ENCODE measurements at regions not wholly inside any gene's neighbourhood (a gene's known extent, or its start where the extent isn't known, plus 50 kb on each side); places are given as distances from the start of the nearest gene placed in this dataset.

DNA sequence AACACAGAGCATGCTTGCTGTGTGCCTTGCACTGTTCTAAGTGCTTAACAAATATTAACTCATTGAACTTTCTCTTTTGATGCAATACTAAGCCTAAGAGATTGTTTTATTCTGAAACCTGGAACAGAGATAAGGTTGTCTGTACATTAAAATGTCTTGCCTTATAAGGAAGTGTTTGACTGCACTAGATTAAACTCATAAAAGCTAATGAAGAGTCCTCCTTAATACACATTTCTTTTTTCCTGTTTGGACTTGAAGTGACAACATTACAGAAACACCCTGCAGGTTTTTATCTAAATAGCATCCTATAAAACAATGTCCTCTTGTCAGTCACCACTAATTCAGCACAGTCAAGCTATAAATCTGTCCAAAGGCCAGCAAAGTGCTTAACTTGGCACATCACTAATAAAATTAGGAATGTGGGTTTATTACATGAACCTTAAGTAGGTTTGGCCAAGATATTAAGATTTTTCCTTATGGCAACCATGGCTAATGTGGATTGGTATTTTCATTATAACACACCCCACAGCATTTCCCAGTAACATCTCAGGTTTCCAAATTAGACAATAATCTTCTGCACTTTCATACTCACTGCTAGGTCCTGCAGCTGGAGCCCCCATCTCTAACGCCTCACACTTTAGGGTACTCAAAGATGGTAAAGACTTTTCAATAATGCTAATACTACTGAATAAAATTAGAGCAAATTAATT, 389.7 kb downstream of the LMO4 start:
- DNase-seq (ENCODE audit: low spot score): no peak
- Histone ChIP-seq H3K4me3 (ENCODE audit: low read depth in 1 of 3, low read length in 3 of 3) (no peak overlapping the region), H3K36me3 (ENCODE audit: control insufficient read depth in 4 of 4, insufficient read depth in 3 of 4, low read depth in 1 of 4, low read length in 3 of 4) (no peaks in the 10 kb centered on the region), H3K9ac (ENCODE audit: low read depth in 1 of 2, low read length in 2 of 2) (no peak overlapping the region), H3K27me3 (ENCODE audit: control insufficient read depth in 4 of 4, insufficient read depth in 4 of 4, low read length in 3 of 4) (no peaks in the 10 kb centered on the region), H3K27ac (ENCODE audit: low read depth in 1 of 2, low read length in 2 of 2) (no peak overlapping the region), H3K4me1 (ENCODE audit: control insufficient read depth in 4 of 4, insufficient read depth in 4 of 4, low read length in 3 of 4) (no peaks in the 10 kb centered on the region), H3K9me3 (ENCODE audit: control insufficient read depth in 4 of 4, low read length in 3 of 4) (no peaks in the 10 kb centered on the region)
- WGBS: 76% methylated on average over 1 of the region's 1 CpG
- TF ChIP-seq NR2F2 (IDR thresholded peaks at IDR 0.05): no peak
- TF ChIP-seq, protein P1, sequence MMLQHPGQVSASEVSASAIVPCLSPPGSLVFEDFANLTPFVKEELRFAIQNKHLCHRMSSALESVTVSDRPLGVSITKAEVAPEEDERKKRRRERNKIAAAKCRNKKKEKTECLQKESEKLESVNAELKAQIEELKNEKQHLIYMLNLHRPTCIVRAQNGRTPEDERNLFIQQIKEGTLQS (IDR thresholded peaks at IDR 0.05): no peak
- no peak for TF ChIP-seq GABPA (IDR thresholded peaks at IDR 0.05 in 1 of 2, conservative IDR thresholded peaks at IDR 0.05 in 1 of 2)
- no peak for TF ChIP-seq JUND (IDR thresholded peaks at IDR 0.05)
- no peak for TF ChIP-seq RAD21 (IDR thresholded peaks at IDR 0.05)
- TF ChIP-seq FOXA1 (IDR thresholded peaks at IDR 0.05): no peak
- TF ChIP-seq, protein P2, sequence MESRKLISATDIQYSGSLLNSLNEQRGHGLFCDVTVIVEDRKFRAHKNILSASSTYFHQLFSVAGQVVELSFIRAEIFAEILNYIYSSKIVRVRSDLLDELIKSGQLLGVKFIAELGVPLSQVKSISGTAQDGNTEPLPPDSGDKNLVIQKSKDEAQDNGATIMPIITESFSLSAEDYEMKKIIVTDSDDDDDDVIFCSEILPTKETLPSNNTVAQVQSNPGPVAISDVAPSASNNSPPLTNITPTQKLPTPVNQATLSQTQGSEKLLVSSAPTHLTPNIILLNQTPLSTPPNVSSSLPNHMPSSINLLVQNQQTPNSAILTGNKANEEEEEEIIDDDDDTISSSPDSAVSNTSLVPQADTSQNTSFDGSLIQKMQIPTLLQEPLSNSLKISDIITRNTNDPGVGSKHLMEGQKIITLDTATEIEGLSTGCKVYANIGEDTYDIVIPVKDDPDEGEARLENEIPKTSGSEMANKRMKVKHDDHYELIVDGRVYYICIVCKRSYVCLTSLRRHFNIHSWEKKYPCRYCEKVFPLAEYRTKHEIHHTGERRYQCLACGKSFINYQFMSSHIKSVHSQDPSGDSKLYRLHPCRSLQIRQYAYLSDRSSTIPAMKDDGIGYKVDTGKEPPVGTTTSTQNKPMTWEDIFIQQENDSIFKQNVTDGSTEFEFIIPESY (IDR thresholded peaks at IDR 0.05): no peak
- TF ChIP-seq FOXA2 (IDR thresholded peaks at IDR 0.05): no peak
- TF ChIP-seq TAF1 (conservative IDR thresholded peaks at IDR 0.05): no peak
- TF ChIP-seq YY1 (IDR thresholded peaks at IDR 0.05): no peak
- no peak for TF ChIP-seq HNF4A (conservative IDR thresholded peaks at IDR 0.05)

DNA sequence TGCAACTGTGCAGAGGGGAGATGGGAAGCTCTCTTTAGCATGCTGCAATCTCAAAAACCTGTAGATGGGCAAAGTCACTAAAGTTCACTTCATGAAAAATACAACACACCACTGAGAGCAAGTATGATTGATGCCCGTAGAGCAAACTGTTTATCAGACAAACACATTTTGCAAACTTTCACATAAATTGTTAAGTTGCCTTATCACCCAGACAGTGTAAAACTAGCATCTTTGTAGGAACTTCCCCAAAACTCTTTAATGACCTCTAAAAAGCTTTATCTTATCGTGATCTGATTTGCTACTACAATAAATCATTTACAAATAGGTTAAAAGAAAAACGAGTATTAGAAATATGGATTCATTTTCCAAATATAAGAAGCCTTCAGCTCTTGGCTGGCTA, 391.0 kb downstream of the LMO4 start:
- WGBS: 57% methylated on average over 3 of the region's 3 CpGs
- Histone ChIP-seq H3K4me3 (ENCODE audit: low read depth in 1 of 3, low read length in 3 of 3) (no peak overlapping the region), H3K27me3 (ENCODE audit: control insufficient read depth in 4 of 4, insufficient read depth in 4 of 4, low read length in 3 of 4) (no peaks in the 10 kb centered on the region)

More for the DNA sequence above, 391.0 kb downstream of the LMO4 start:
- no peak overlapping the region for H3K27ac ChIP-seq (ENCODE audit: low read depth in 1 of 2, low read length in 2 of 2)
- H3K9me3 ChIP-seq (ENCODE audit: control insufficient read depth in 4 of 4, low read length in 3 of 4): no peaks in the 10 kb centered on the region
- H3K9ac ChIP-seq (ENCODE audit: low read depth in 1 of 2, low read length in 2 of 2): no peak overlapping the region
- TF ChIP-seq, protein P1 (IDR thresholded peaks at IDR 0.05): no peak
- TF ChIP-seq, protein P3, sequence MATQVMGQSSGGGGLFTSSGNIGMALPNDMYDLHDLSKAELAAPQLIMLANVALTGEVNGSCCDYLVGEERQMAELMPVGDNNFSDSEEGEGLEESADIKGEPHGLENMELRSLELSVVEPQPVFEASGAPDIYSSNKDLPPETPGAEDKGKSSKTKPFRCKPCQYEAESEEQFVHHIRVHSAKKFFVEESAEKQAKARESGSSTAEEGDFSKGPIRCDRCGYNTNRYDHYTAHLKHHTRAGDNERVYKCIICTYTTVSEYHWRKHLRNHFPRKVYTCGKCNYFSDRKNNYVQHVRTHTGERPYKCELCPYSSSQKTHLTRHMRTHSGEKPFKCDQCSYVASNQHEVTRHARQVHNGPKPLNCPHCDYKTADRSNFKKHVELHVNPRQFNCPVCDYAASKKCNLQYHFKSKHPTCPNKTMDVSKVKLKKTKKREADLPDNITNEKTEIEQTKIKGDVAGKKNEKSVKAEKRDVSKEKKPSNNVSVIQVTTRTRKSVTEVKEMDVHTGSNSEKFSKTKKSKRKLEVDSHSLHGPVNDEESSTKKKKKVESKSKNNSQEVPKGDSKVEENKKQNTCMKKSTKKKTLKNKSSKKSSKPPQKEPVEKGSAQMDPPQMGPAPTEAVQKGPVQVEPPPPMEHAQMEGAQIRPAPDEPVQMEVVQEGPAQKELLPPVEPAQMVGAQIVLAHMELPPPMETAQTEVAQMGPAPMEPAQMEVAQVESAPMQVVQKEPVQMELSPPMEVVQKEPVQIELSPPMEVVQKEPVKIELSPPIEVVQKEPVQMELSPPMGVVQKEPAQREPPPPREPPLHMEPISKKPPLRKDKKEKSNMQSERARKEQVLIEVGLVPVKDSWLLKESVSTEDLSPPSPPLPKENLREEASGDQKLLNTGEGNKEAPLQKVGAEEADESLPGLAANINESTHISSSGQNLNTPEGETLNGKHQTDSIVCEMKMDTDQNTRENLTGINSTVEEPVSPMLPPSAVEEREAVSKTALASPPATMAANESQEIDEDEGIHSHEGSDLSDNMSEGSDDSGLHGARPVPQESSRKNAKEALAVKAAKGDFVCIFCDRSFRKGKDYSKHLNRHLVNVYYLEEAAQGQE (IDR thresholded peaks at IDR 0.05): no peak
- no peak for TF ChIP-seq FOXA1 (IDR thresholded peaks at IDR 0.05)
- TF ChIP-seq, protein P4, sequence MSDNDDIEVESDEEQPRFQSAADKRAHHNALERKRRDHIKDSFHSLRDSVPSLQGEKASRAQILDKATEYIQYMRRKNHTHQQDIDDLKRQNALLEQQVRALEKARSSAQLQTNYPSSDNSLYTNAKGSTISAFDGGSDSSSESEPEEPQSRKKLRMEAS (IDR thresholded peaks at IDR 0.05): no peak
- TF ChIP-seq SP1 (IDR thresholded peaks at IDR 0.05): no peak
- no peak for TF ChIP-seq HNF4A (conservative IDR thresholded peaks at IDR 0.05)
- TF ChIP-seq GABPA (IDR thresholded peaks at IDR 0.05 in 1 of 2, conservative IDR thresholded peaks at IDR 0.05 in 1 of 2): no peak
- TF ChIP-seq, protein P5, sequence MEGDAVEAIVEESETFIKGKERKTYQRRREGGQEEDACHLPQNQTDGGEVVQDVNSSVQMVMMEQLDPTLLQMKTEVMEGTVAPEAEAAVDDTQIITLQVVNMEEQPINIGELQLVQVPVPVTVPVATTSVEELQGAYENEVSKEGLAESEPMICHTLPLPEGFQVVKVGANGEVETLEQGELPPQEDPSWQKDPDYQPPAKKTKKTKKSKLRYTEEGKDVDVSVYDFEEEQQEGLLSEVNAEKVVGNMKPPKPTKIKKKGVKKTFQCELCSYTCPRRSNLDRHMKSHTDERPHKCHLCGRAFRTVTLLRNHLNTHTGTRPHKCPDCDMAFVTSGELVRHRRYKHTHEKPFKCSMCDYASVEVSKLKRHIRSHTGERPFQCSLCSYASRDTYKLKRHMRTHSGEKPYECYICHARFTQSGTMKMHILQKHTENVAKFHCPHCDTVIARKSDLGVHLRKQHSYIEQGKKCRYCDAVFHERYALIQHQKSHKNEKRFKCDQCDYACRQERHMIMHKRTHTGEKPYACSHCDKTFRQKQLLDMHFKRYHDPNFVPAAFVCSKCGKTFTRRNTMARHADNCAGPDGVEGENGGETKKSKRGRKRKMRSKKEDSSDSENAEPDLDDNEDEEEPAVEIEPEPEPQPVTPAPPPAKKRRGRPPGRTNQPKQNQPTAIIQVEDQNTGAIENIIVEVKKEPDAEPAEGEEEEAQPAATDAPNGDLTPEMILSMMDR (IDR thresholded peaks at IDR 0.05; ENCODE audit: low read depth, low read length, missing input control): no peak
- TF ChIP-seq JUND (IDR thresholded peaks at IDR 0.05): no peak
- no peak for TF ChIP-seq RXRA (IDR thresholded peaks at IDR 0.05)
- TF ChIP-seq, protein P2 (IDR thresholded peaks at IDR 0.05): no peak
- TF ChIP-seq NR2F2 (IDR thresholded peaks at IDR 0.05): no peak
- no peak for TF ChIP-seq RAD21 (IDR thresholded peaks at IDR 0.05)
- no peak for TF ChIP-seq YY1 (IDR thresholded peaks at IDR 0.05)
- TF ChIP-seq HNF4G (IDR thresholded peaks at IDR 0.05): no peak
- TF ChIP-seq TAF1 (conservative IDR thresholded peaks at IDR 0.05): no peak
- TF ChIP-seq FOXA2 (IDR thresholded peaks at IDR 0.05): no peak
- TF ChIP-seq EGR1 (IDR thresholded peaks at IDR 0.05; ENCODE audit: low read depth in 2 of 2): no peak
- DNase-seq (ENCODE audit: low spot score): no peak
- no peaks in the 10 kb centered on the region for H3K4me1 ChIP-seq (ENCODE audit: control insufficient read depth in 4 of 4, insufficient read depth in 4 of 4, low read length in 3 of 4)
- H3K36me3 ChIP-seq (ENCODE audit: control insufficient read depth in 4 of 4, insufficient read depth in 3 of 4, low read depth in 1 of 4, low read length in 3 of 4): no peaks in the 10 kb centered on the region
